H7 (cell line): ENCODE measurements at regions not wholly inside any gene's neighbourhood (a gene's known extent, or its start where the extent isn't known, plus 50 kb on each side); places are given as distances from the start of the nearest gene placed in this dataset.

ENCODE experiments used
- DNase-seq: peaks from one replicate; pipeline ENCODE4 v3.0.0; 2012
- H3K27me3 ChIP-seq: 2 replicates; pipeline ENCODE4 v1.6.0; 2011; ENCODE audit warnings: mild to moderate bottlenecking, low read length; ENCODE audit not compliant: control insufficient read depth, insufficient read depth
- H3K36me3 ChIP-seq: replicated peaks from 2 replicates; pipeline ENCODE4 v1.5.1; 2011; ENCODE audit warnings: low read length; ENCODE audit not compliant: control insufficient read depth, insufficient read depth
- H3K4me3 ChIP-seq: 2 replicates; pipeline ENCODE4 v1.5.1; 2011; ENCODE audit warnings: low read depth, mild to moderate bottlenecking, control low read depth, low read length, moderate library complexity; ENCODE audit not compliant: insufficient read depth

GRCh38 chr12:46884362-46884761 is 58.6 kb upstream of the SLC38A4 start:
- H3K36me3 ChIP-seq, result no peaks in the 10 kb centered on the region
- H3K4me3 ChIP-seq, result no peak overlapping the region
- no peak for DNase-seq
- no peaks in the 10 kb centered on the region for H3K27me3 ChIP-seq

- H3K36me3 ChIP-seq, result no peaks in the 10 kb centered on the region
- no peak for DNase-seq
These were observed 60.8 kb upstream of the SLC38A4 start for GRCh38 chr12:46886541-46887041.

GRCh38 chr12:46887870-46888269 is 62.1 kb upstream of the SLC38A4 start:
- Histone ChIP-seq H3K36me3 (no peaks in the 10 kb centered on the region), H3K27me3 (no peaks in the 10 kb centered on the region), H3K4me3 (no peak overlapping the region)
- DNase-seq, result no peak

More at GRCh38 chr12:46886541-46887041, 60.8 kb upstream of the SLC38A4 start:
- Histone ChIP-seq H3K27me3 (no peaks in the 10 kb centered on the region), H3K4me3 (no peak overlapping the region)

- no peak overlapping the region for H3K4me3 ChIP-seq
- H3K27me3 ChIP-seq, result no peaks in the 10 kb centered on the region
- no peak for DNase-seq
- H3K36me3 ChIP-seq, result no peaks in the 10 kb centered on the region
These were observed 62.8 kb upstream of the SLC38A4 start for GRCh38 chr12:46888568-46888967.

GRCh38 chr12:46891306-46891705 is 65.5 kb upstream of the SLC38A4 start:
- H3K27me3 ChIP-seq, result no peaks in the 10 kb centered on the region
- DNase-seq, result no peak
- H3K36me3 ChIP-seq, result no peaks in the 10 kb centered on the region
- no peak overlapping the region for H3K4me3 ChIP-seq

GRCh38 chr12:46892034-46892705 is 66.4 kb upstream of the SLC38A4 start:
- no peaks in the 10 kb centered on the region for H3K36me3 ChIP-seq
- no peak for DNase-seq
- H3K4me3 ChIP-seq, result no peak overlapping the region
- H3K27me3 ChIP-seq, result no peaks in the 10 kb centered on the region

- no peak overlapping the region for H3K4me3 ChIP-seq
- H3K36me3 ChIP-seq, result no peaks in the 10 kb centered on the region
- no peak for DNase-seq
- H3K27me3 ChIP-seq, result no peaks in the 10 kb centered on the region
These were observed 67.1 kb upstream of the SLC38A4 start for GRCh38 chr12:46892887-46893286.

- no peak for DNase-seq
- H3K4me3 ChIP-seq, result no peak overlapping the region
- no peaks in the 10 kb centered on the region for H3K36me3 ChIP-seq
- H3K27me3 ChIP-seq, result no peaks in the 10 kb centered on the region
These were observed 67.6 kb upstream of the SLC38A4 start for GRCh38 chr12:46893434-46893833.

GRCh38 chr12:46895726-46896125 is 69.9 kb upstream of the SLC38A4 start:
- DNase-seq, result no peak
- Histone ChIP-seq H3K36me3 (no peaks in the 10 kb centered on the region), H3K4me3 (no peak overlapping the region), H3K27me3 (no peaks in the 10 kb centered on the region)

- no peak for DNase-seq
- Histone ChIP-seq H3K36me3 (no peaks in the 10 kb centered on the region), H3K4me3 (no peak overlapping the region), H3K27me3 (no peaks in the 10 kb centered on the region)
These were observed 70.9 kb upstream of the SLC38A4 start for GRCh38 chr12:46896680-46897079.

GRCh38 chr12:46898152-46898931 is 72.5 kb upstream of the SLC38A4 start:
- Histone ChIP-seq H3K27me3 (no peaks in the 10 kb centered on the region), H3K4me3 (no peak overlapping the region), H3K36me3 (no peaks in the 10 kb centered on the region)
- DNase-seq, result no peak

GRCh38 chr12:46898989-46899388 is 73.2 kb upstream of the SLC38A4 start:
- H3K4me3 ChIP-seq, result no peak overlapping the region
- no peaks in the 10 kb centered on the region for H3K36me3 ChIP-seq
- H3K27me3 ChIP-seq, result no peaks in the 10 kb centered on the region
- DNase-seq, result no peak

- DNase-seq, result no peak
- no peaks in the 10 kb centered on the region for H3K27me3 ChIP-seq
- no peak overlapping the region for H3K4me3 ChIP-seq
- H3K36me3 ChIP-seq, result no peaks in the 10 kb centered on the region
These were observed 75.1 kb upstream of the SLC38A4 start for GRCh38 chr12:46900734-46901463.

GRCh38 chr12:46901464-46902205 is 75.8 kb upstream of the SLC38A4 start:
- DNase-seq, result no peak
- Histone ChIP-seq H3K36me3 (no peaks in the 10 kb centered on the region), H3K27me3 (no peaks in the 10 kb centered on the region), H3K4me3 (no peak overlapping the region)
